Neural crest cell (in vitro differentiated cells): ENCODE measurements at regions not wholly inside any gene's neighbourhood (a gene's known extent, or its start where the extent isn't known, plus 50 kb on each side); places are given as distances from the start of the nearest gene placed in this dataset.
"Not testable (repeated sequence)": the region's sequence is repeated elsewhere in the genome, so short reads cannot be mapped to it uniquely, and the experiment has no call there.

Experiments used
- DNase-seq: peaks from one replicate; pipeline ENCODE4 v3.0.0; 2021; ENCODE audit warnings: low read depth, mixed read lengths, low spot score
- H3K27ac Mint-ChIP-seq: one replicate; pipeline ENCODE4 v1.8.0; 2021; ENCODE audit warnings: mild to moderate bottlenecking, mixed read lengths; ENCODE audit not compliant: unreplicated experiment
- H3K27me3 Mint-ChIP-seq: 2 replicates; pipeline ENCODE4 v1.8.0; 2021; ENCODE audit warnings: low read depth, mild to moderate bottlenecking, mixed read lengths
- H3K36me3 Mint-ChIP-seq: 2 replicates; pipeline ENCODE4 v1.8.0; 2021; ENCODE audit warnings: low read depth, mild to moderate bottlenecking, mixed read lengths
- H3K4me1 Mint-ChIP-seq: 2 replicates; pipeline ENCODE4 v1.8.0; 2021; ENCODE audit warnings: mixed read lengths
- H3K4me3 Mint-ChIP-seq: one replicate; pipeline ENCODE4 v1.8.0; 2021; ENCODE audit warnings: mild to moderate bottlenecking, mixed read lengths
- H3K9me3 Mint-ChIP-seq: 2 replicates; pipeline ENCODE4 v1.8.0; 2021; ENCODE audit warnings: mixed read lengths
- CTCF ChIP-seq: fragments of 200-600 bp; sonication (generic); conservative IDR thresholded peaks from 2 replicates; pipeline ENCODE4 v1.5.0; 2021; ENCODE audit warnings: antibody characterized with exemption, mild to moderate bottlenecking

GRCh38 chr14:25828562-25828961, 769.3 kb downstream of the NOVA1 start:
- no peak overlapping the region for H3K27ac Mint-ChIP-seq
- H3K36me3 Mint-ChIP-seq: no peaks in the 10 kb centered on the region
- H3K4me1 Mint-ChIP-seq: peaks cover 1% of the 10 kb centered on the region
- no peak for TF ChIP-seq CTCF
- H3K4me3 Mint-ChIP-seq: no peak overlapping the region
- H3K27me3 Mint-ChIP-seq: no peaks in the 10 kb centered on the region
- DNase-seq: no peak
- H3K9me3 Mint-ChIP-seq: no peaks in the 10 kb centered on the region

- H3K27me3 Mint-ChIP-seq: no peaks in the 10 kb centered on the region
- no peak for TF ChIP-seq CTCF
- H3K4me1 Mint-ChIP-seq: no peaks in the 10 kb centered on the region
- H3K36me3 Mint-ChIP-seq: no peaks in the 10 kb centered on the region
- no peak for DNase-seq
- H3K9me3 Mint-ChIP-seq: no peaks in the 10 kb centered on the region
- H3K4me3 Mint-ChIP-seq: no peak overlapping the region
- no peak overlapping the region for H3K27ac Mint-ChIP-seq
Observed at GRCh38 chr14:25826105-25826504, 771.7 kb downstream of the NOVA1 start.

DNA sequence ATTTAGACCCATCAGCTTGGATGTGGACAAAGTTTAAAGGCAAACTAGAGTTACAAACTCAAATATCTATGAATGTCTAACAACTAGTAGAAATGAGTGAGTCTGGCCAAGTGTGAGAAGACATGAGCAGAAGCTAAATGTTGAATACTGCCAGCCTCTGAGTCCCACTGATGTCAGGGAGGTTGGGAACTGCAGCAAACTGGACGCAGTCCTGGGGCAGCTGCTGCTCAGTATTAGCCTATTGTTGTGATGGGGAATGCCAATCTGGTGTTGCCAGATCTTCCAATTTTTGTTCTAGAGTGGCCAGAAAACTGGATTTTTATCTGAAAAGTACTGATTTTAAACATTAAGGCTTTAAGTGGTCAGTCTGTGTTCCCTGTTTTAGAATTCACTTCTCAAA, 770.4 kb upstream of the STXBP6 start:
- Mint-ChIP-seq H3K4me3 (no peak overlapping the region), H3K36me3 (no peaks in the 10 kb centered on the region), H3K4me1 (no peaks in the 10 kb centered on the region), H3K27ac (no peak overlapping the region), H3K9me3 (peaks cover 2% of the 10 kb centered on the region), H3K27me3 (no peaks in the 10 kb centered on the region)
- DNase-seq: no peak
- TF ChIP-seq CTCF: no peak

GRCh38 chr14:25814622-25815021, 764.7 kb upstream of the STXBP6 start:
- not testable (repeated sequence) for H3K4me3 Mint-ChIP-seq, H3K27me3 Mint-ChIP-seq

GRCh38 chr14:25803386-25804018, 753.6 kb upstream of the STXBP6 start:
- H3K36me3 Mint-ChIP-seq: no peaks in the 10 kb centered on the region
- H3K4me3 Mint-ChIP-seq: no peak overlapping the region
- no peaks in the 10 kb centered on the region for H3K4me1 Mint-ChIP-seq
- TF ChIP-seq CTCF: no peak
- DNase-seq: no peak
- H3K9me3 Mint-ChIP-seq: peaks cover 5% of the 10 kb centered on the region
- H3K27ac Mint-ChIP-seq: no peak overlapping the region
- H3K27me3 Mint-ChIP-seq: no peaks in the 10 kb centered on the region

More at GRCh38 chr14:25814622-25815021, 764.7 kb upstream of the STXBP6 start:
- not testable (repeated sequence) for H3K9me3 Mint-ChIP-seq, H3K36me3 Mint-ChIP-seq, H3K4me1 Mint-ChIP-seq, DNase-seq, H3K27ac Mint-ChIP-seq

- no peak overlapping the region for H3K27ac Mint-ChIP-seq
- H3K36me3 Mint-ChIP-seq: no peaks in the 10 kb centered on the region
- TF ChIP-seq CTCF: no peak
- H3K9me3 Mint-ChIP-seq: peaks cover 5% of the 10 kb centered on the region
- no peaks in the 10 kb centered on the region for H3K27me3 Mint-ChIP-seq
- no peak overlapping the region for H3K4me3 Mint-ChIP-seq
- no peaks in the 10 kb centered on the region for H3K4me1 Mint-ChIP-seq
- no peak for DNase-seq
Observed at GRCh38 chr14:25800841-25801240, 750.9 kb upstream of the STXBP6 start.
